SU-DHL-6 (cell line): ENCODE measurements at regions not wholly inside any gene's neighbourhood (a gene's known extent, or its start where the extent isn't known, plus 50 kb on each side); places are given as distances from the start of the nearest gene placed in this dataset.

Source experiments
- H2AFZ ChIP-seq: fragments of 200-600 bp; sonication (generic); 2 replicates; pipeline ENCODE4 v1.6.1; 2014; ENCODE audit warnings: low read depth, mild to moderate bottlenecking, moderate library complexity, mixed read lengths, antibody characterized with exemption, low read length; ENCODE audit not compliant: severe bottlenecking
- H3F3A ChIP-seq: fragments of 200-600 bp; shearing (Covaris generic); 2 replicates; pipeline ENCODE4 v1.6.0; 2016; ENCODE audit warnings: antibody characterized with exemption, mild to moderate bottlenecking; ENCODE audit not compliant: insufficient read depth
- H3K27ac ChIP-seq: fragments of 200-600 bp; sonication (generic); 2 replicates; pipeline ENCODE4 v1.5.1; 2016; ENCODE audit warnings: low read depth, mild to moderate bottlenecking, low read length, moderate library complexity, mixed read lengths
- H3K27me3 ChIP-seq: fragments of 200-600 bp; sonication (generic), shearing (Covaris generic); 2 replicates; pipeline ENCODE4 v1.6.0; 2014; ENCODE audit warnings: mild to moderate bottlenecking, low read length
- H3K36me3 ChIP-seq: fragments of 200-600 bp; sonication (generic); 2 replicates; pipeline ENCODE4 v1.6.1; 2014; ENCODE audit warnings: mild to moderate bottlenecking, low read length, mixed read lengths
- H3K4me2 ChIP-seq: fragments of 300-600, 200-600 bp; shearing (Covaris generic), sonication (generic); 2 replicates; pipeline ENCODE4 v1.6.0; 2014; ENCODE audit warnings: low read length, low read depth, mild to moderate bottlenecking; ENCODE audit not compliant: poor library complexity, severe bottlenecking
- H3K4me3 ChIP-seq: fragments of 200-600 bp; sonication (generic); 2 replicates; pipeline ENCODE4 v1.5.1; 2014; ENCODE audit warnings: antibody characterized with exemption, low read length, mild to moderate bottlenecking, mixed read lengths; ENCODE audit not compliant: insufficient read depth, poor library complexity, severe bottlenecking
- H3K79me2 ChIP-seq: fragments of 200-600 bp; sonication (generic); 2 replicates; pipeline ENCODE4 v1.6.1; 2014; ENCODE audit warnings: mild to moderate bottlenecking, low read length, moderate library complexity; ENCODE audit not compliant: insufficient read depth
- H3K9ac ChIP-seq: fragments of 200-600 bp; sonication (generic); 2 replicates; pipeline ENCODE4 v1.7.0; 2014; ENCODE audit warnings: mild to moderate bottlenecking, low read length
- H3K9me2 ChIP-seq: fragments of 200-600 bp; sonication (generic); replicated peaks from 2 replicates; pipeline ENCODE4 v1.6.1; 2014; ENCODE audit warnings: low read length; ENCODE audit not compliant: insufficient read depth
- H3K9me3 ChIP-seq: fragments of 200-600 bp; sonication (generic); 2 replicates; pipeline ENCODE4 v1.6.1; 2014; ENCODE audit warnings: low read length, mixed read lengths; ENCODE audit not compliant: insufficient read depth
- H4K20me1 ChIP-seq: fragments of 200-600 bp; sonication (generic); 2 replicates; pipeline ENCODE4 v1.6.1; 2014; ENCODE audit warnings: low read depth, mild to moderate bottlenecking, antibody characterized with exemption, low read length, moderate library complexity, mixed read lengths
- EZH2phosphoT487 ChIP-seq: fragments of 200-600 bp; sonication (generic), shearing (Covaris generic); conservative IDR thresholded peaks from 2 replicates; pipeline ENCODE4 v1.6.1; 2018; ENCODE audit warnings: mild to moderate bottlenecking, antibody characterized with exemption, low read length, moderate library complexity, mixed read lengths
- TF ChIP-seq, protein P1 (sequence below): fragments of 200-600 bp; sonication (generic); IDR thresholded peaks from one replicate; pipeline ENCODE4 v1.5.1; 2017; ENCODE audit warnings: antibody characterized with exemption, mild to moderate bottlenecking, low read length, moderate library complexity; ENCODE audit not compliant: insufficient read depth, poor library complexity, severe bottlenecking

DNA sequence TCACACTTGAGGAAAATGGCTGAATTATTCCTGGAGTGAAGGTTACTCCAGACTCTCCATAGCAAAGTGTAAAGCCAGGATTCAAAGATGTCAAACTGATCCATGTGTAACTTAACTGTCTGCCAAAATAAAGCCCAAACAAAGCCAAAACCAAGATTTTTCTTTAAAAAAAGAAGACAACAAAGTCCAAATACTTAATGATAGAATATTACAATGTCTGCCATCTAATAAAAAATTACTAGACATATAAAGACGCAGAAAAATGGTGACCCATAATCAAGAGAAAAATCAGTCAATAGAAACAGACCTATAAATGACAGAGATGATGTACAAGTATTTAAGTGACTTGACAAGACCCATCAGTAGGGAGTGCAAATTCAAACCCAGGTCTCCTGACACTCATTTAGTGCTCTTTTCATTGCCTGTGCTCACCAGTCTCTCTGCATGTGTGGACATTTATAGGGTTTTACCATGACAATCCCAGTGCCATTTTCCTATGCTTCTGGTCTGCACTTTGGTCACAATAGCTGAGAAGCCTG, 85.1 kb upstream of the HES1 start:
- H3K9ac ChIP-seq: no peak overlapping the region
- no peak overlapping the region for H3K27ac ChIP-seq
- H3K4me3 ChIP-seq: no peak overlapping the region
- no peaks in the 10 kb centered on the region for H3K9me2 ChIP-seq
- no peak overlapping the region for H3K4me2 ChIP-seq
- H3K27me3 ChIP-seq: no peaks in the 10 kb centered on the region
- peaks cover 7% of the 10 kb centered on the region; the same call in 1 of the 2 replicates for H3K9me3 ChIP-seq
- TF ChIP-seq EZH2phosphoT487: no peak
- TF ChIP-seq, protein P1, sequence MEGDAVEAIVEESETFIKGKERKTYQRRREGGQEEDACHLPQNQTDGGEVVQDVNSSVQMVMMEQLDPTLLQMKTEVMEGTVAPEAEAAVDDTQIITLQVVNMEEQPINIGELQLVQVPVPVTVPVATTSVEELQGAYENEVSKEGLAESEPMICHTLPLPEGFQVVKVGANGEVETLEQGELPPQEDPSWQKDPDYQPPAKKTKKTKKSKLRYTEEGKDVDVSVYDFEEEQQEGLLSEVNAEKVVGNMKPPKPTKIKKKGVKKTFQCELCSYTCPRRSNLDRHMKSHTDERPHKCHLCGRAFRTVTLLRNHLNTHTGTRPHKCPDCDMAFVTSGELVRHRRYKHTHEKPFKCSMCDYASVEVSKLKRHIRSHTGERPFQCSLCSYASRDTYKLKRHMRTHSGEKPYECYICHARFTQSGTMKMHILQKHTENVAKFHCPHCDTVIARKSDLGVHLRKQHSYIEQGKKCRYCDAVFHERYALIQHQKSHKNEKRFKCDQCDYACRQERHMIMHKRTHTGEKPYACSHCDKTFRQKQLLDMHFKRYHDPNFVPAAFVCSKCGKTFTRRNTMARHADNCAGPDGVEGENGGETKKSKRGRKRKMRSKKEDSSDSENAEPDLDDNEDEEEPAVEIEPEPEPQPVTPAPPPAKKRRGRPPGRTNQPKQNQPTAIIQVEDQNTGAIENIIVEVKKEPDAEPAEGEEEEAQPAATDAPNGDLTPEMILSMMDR: no peak
- no peaks in the 10 kb centered on the region for H4K20me1 ChIP-seq
- H3K79me2 ChIP-seq: no peaks in the 10 kb centered on the region
- no peak overlapping the region for H2AFZ ChIP-seq
- no peaks in the 10 kb centered on the region for H3F3A ChIP-seq
- no peaks in the 10 kb centered on the region for H3K36me3 ChIP-seq

DNA sequence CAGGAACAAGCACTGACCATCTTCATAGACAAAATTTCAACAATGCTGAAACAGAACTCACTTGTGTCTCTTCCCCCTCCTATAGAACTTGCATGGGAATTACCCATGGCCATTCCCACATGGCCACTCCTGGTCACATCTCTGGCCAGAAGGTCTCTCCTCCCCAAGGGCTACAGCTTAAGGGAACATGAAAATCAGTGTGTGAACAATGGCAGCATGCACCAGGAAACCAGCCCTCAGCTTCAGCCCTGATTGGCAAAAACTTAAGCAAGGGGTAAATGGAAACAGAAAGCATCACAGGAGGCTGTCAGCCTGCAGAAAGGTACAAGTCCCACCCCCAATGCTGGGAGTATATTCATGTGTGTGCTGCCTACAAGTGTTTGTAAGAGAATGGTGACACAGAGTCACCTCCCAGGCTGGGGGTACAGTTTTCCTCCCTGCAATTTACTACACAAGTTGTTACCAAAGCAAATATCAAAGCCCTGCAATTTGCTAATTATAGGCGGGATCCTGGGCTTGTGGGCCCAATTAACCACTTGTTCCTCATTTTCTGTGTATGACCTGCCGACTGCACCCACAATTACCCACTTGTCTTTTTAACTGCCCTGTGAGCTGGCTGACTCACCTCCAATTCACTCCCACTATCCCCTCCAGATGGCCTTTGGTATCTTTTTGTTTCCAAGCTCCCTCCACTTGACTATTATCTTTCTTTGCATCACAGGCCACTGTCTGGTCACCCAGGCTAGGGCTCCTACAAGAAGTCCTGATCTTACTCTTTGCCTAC, 84.4 kb upstream of the HES1 start:
- H4K20me1 ChIP-seq: no peaks in the 10 kb centered on the region
- no peak overlapping the region for H3K4me3 ChIP-seq
- H3K9ac ChIP-seq: no peak overlapping the region
- no peaks in the 10 kb centered on the region for H3K36me3 ChIP-seq
- H3K79me2 ChIP-seq: no peaks in the 10 kb centered on the region
- peaks cover 7% of the 10 kb centered on the region; the same call in 1 of the 2 replicates for H3K9me3 ChIP-seq
- H3F3A ChIP-seq: no peaks in the 10 kb centered on the region
- H3K9me2 ChIP-seq: no peaks in the 10 kb centered on the region
- no peak overlapping the region for H2AFZ ChIP-seq
- H3K4me2 ChIP-seq: no peak overlapping the region
- TF ChIP-seq, protein P1: no peak
- H3K27ac ChIP-seq: no peak overlapping the region
- H3K27me3 ChIP-seq: no peaks in the 10 kb centered on the region

DNA sequence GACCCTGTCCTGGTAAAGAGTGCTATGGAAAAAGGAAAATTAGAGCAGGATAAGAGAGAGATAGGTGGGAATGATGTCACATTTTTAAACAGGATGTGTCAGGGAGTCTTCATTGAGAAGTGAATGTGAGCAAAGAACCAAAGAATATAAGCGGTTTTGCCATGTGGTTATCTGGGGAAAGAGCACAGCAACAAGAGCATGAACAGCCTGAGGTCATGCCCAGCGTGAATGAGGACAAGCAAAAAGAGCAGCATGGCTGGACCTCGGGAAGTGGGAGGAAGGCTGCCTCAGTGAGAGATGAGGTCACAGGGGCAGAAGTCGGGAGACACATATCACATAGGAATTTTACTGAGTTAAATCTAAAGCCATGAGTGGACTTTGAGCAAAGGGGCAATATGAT, 82.8 kb upstream of the HES1 start:
- peaks cover 7% of the 10 kb centered on the region; the same call in 1 of the 2 replicates for H3K9me3 ChIP-seq
- no peak overlapping the region for H3K9ac ChIP-seq
- no peak overlapping the region for H3K4me3 ChIP-seq
- no peaks in the 10 kb centered on the region for H3K36me3 ChIP-seq
- no peaks in the 10 kb centered on the region for H4K20me1 ChIP-seq
- no peaks in the 10 kb centered on the region for H3K9me2 ChIP-seq
- H3F3A ChIP-seq: no peaks in the 10 kb centered on the region
- no peaks in the 10 kb centered on the region for H3K27me3 ChIP-seq
- no peaks in the 10 kb centered on the region for H3K79me2 ChIP-seq
- TF ChIP-seq, protein P1: no peak
- TF ChIP-seq EZH2phosphoT487: no peak
- no peak overlapping the region for H2AFZ ChIP-seq
- H3K4me2 ChIP-seq: no peak overlapping the region
- H3K27ac ChIP-seq: no peak overlapping the region
